ENCODE measurements at regions not wholly inside any gene's neighbourhood (a gene's known extent, or its start where the extent isn't known, plus 50 kb on each side); places are given as distances from the start of the nearest gene placed in this dataset.

GRCh38 chrX:22445880-22446279, 173.2 kb downstream of the CBLL2 start:
- no peak overlapping the region for H3K27ac ChIP-seq (ENCODE audit: low read length)

GRCh38 chrX:22462959-22463358, 190.2 kb downstream of the CBLL2 start:
- no peak overlapping the region for H3K27ac ChIP-seq (ENCODE audit: low read length)
- no peaks in the 10 kb centered on the region for H3K27me3 ChIP-seq (ENCODE audit: insufficient read depth, low read length)
- no peak overlapping the region for H3K4me3 ChIP-seq (ENCODE audit: low read length)
- H3K9ac ChIP-seq (ENCODE audit: low read depth, low read length) = no peak overlapping the region
- H3K4me1 ChIP-seq (ENCODE audit: insufficient read depth, low read length) = no peaks in the 10 kb centered on the region
- H3K9me3 ChIP-seq (ENCODE audit: insufficient read depth, low read depth, low read length) = no peaks in the 10 kb centered on the region
- no peaks in the 10 kb centered on the region for H3K36me3 ChIP-seq (ENCODE audit: insufficient read depth, low read depth, low read length)

More at GRCh38 chrX:22445880-22446279, 173.2 kb downstream of the CBLL2 start:
- Histone ChIP-seq H3K9ac (ENCODE audit: low read depth, low read length) (no peak overlapping the region), H3K4me1 (ENCODE audit: insufficient read depth, low read length) (no peaks in the 10 kb centered on the region), H3K27me3 (ENCODE audit: insufficient read depth, low read length) (no peaks in the 10 kb centered on the region), H3K36me3 (ENCODE audit: insufficient read depth, low read depth, low read length) (no peaks in the 10 kb centered on the region), H3K4me3 (ENCODE audit: low read length) (no peak overlapping the region), H3K9me3 (ENCODE audit: insufficient read depth, low read depth, low read length) (no peaks in the 10 kb centered on the region)

GRCh38 chrX:22467571-22467970, 194.9 kb downstream of the CBLL2 start:
- no peaks in the 10 kb centered on the region for H3K4me1 ChIP-seq (ENCODE audit: insufficient read depth, low read length)
- H3K9me3 ChIP-seq (ENCODE audit: insufficient read depth, low read depth, low read length) = no peaks in the 10 kb centered on the region
- no peak overlapping the region for H3K9ac ChIP-seq (ENCODE audit: low read depth, low read length)
- no peak overlapping the region for H3K27ac ChIP-seq (ENCODE audit: low read length)
- no peaks in the 10 kb centered on the region for H3K27me3 ChIP-seq (ENCODE audit: insufficient read depth, low read length)
- no peak overlapping the region for H3K4me3 ChIP-seq (ENCODE audit: low read length)
- no peaks in the 10 kb centered on the region for H3K36me3 ChIP-seq (ENCODE audit: insufficient read depth, low read depth, low read length)

- Histone ChIP-seq H3K4me1 (ENCODE audit: insufficient read depth, low read length) (no peaks in the 10 kb centered on the region), H3K27me3 (ENCODE audit: insufficient read depth, low read length) (no peaks in the 10 kb centered on the region), H3K9me3 (ENCODE audit: insufficient read depth, low read depth, low read length) (peaks cover 7% of the 10 kb centered on the region; the same call in 1 of the 2 replicates), H3K4me3 (ENCODE audit: low read length) (no peak overlapping the region), H3K9ac (ENCODE audit: low read depth, low read length) (no peak overlapping the region), H3K27ac (ENCODE audit: low read length) (no peak overlapping the region), H3K36me3 (ENCODE audit: insufficient read depth, low read depth, low read length) (no peaks in the 10 kb centered on the region)
Measured at GRCh38 chrX:22481436-22481835, 208.7 kb downstream of the CBLL2 start.

GRCh38 chrX:22486296-22486695, 213.6 kb downstream of the CBLL2 start:
- no peaks in the 10 kb centered on the region for H3K36me3 ChIP-seq (ENCODE audit: insufficient read depth, low read depth, low read length)
- H3K9me3 ChIP-seq (ENCODE audit: insufficient read depth, low read depth, low read length) = no peaks in the 10 kb centered on the region
- no peak overlapping the region for H3K27ac ChIP-seq (ENCODE audit: low read length)
- no peak overlapping the region for H3K4me3 ChIP-seq (ENCODE audit: low read length)
- H3K9ac ChIP-seq (ENCODE audit: low read depth, low read length) = no peak overlapping the region
- H3K27me3 ChIP-seq (ENCODE audit: insufficient read depth, low read length) = no peaks in the 10 kb centered on the region
- no peaks in the 10 kb centered on the region for H3K4me1 ChIP-seq (ENCODE audit: insufficient read depth, low read length)

GRCh38 chrX:22516893-22517292, 244.2 kb downstream of the CBLL2 start:
- H3K27me3 ChIP-seq (ENCODE audit: insufficient read depth, low read length) = no peaks in the 10 kb centered on the region
- H3K36me3 ChIP-seq (ENCODE audit: insufficient read depth, low read depth, low read length) = no peaks in the 10 kb centered on the region
- H3K9me3 ChIP-seq (ENCODE audit: insufficient read depth, low read depth, low read length) = no peaks in the 10 kb centered on the region
- no peaks in the 10 kb centered on the region for H3K4me1 ChIP-seq (ENCODE audit: insufficient read depth, low read length)
- no peak overlapping the region for H3K4me3 ChIP-seq (ENCODE audit: low read length)
- H3K9ac ChIP-seq (ENCODE audit: low read depth, low read length) = no peak overlapping the region
- H3K27ac ChIP-seq (ENCODE audit: low read length) = no peak overlapping the region

- Histone ChIP-seq H3K4me1 (ENCODE audit: insufficient read depth, low read length) (no peaks in the 10 kb centered on the region), H3K27me3 (ENCODE audit: insufficient read depth, low read length) (no peaks in the 10 kb centered on the region), H3K4me3 (ENCODE audit: low read length) (no peak overlapping the region), H3K9ac (ENCODE audit: low read depth, low read length) (no peak overlapping the region), H3K9me3 (ENCODE audit: insufficient read depth, low read depth, low read length) (no peaks in the 10 kb centered on the region), H3K27ac (ENCODE audit: low read length) (no peak overlapping the region), H3K36me3 (ENCODE audit: insufficient read depth, low read depth, low read length) (no peaks in the 10 kb centered on the region)
Measured at GRCh38 chrX:22520128-22520828, 247.6 kb downstream of the CBLL2 start.

GRCh38 chrX:22526339-22526738, 253.6 kb downstream of the CBLL2 start:
- Histone ChIP-seq H3K27ac (ENCODE audit: low read length) (no peak overlapping the region), H3K4me1 (ENCODE audit: insufficient read depth, low read length) (no peaks in the 10 kb centered on the region), H3K4me3 (ENCODE audit: low read length) (no peak overlapping the region), H3K36me3 (ENCODE audit: insufficient read depth, low read depth, low read length) (no peaks in the 10 kb centered on the region), H3K9ac (ENCODE audit: low read depth, low read length) (no peak overlapping the region), H3K9me3 (ENCODE audit: insufficient read depth, low read depth, low read length) (no peaks in the 10 kb centered on the region), H3K27me3 (ENCODE audit: insufficient read depth, low read length) (no peaks in the 10 kb centered on the region)

- no peak overlapping the region for H3K9ac ChIP-seq (ENCODE audit: low read depth, low read length)
- no peak overlapping the region for H3K27ac ChIP-seq (ENCODE audit: low read length)
- no peaks in the 10 kb centered on the region for H3K4me1 ChIP-seq (ENCODE audit: insufficient read depth, low read length)
- no peaks in the 10 kb centered on the region for H3K9me3 ChIP-seq (ENCODE audit: insufficient read depth, low read depth, low read length)
- no peaks in the 10 kb centered on the region for H3K36me3 ChIP-seq (ENCODE audit: insufficient read depth, low read depth, low read length)
- H3K4me3 ChIP-seq (ENCODE audit: low read length) = no peak overlapping the region
- H3K27me3 ChIP-seq (ENCODE audit: insufficient read depth, low read length) = no peaks in the 10 kb centered on the region
Measured at GRCh38 chrX:22527302-22527701, 254.6 kb downstream of the CBLL2 start.

GRCh38 chrX:22533898-22534297, 261.2 kb downstream of the CBLL2 start:
- no peak overlapping the region for H3K4me3 ChIP-seq (ENCODE audit: low read length)
- no peaks in the 10 kb centered on the region for H3K9me3 ChIP-seq (ENCODE audit: insufficient read depth, low read depth, low read length)
- H3K27me3 ChIP-seq (ENCODE audit: insufficient read depth, low read length) = no peaks in the 10 kb centered on the region
- no peaks in the 10 kb centered on the region for H3K36me3 ChIP-seq (ENCODE audit: insufficient read depth, low read depth, low read length)
- no peaks in the 10 kb centered on the region for H3K4me1 ChIP-seq (ENCODE audit: insufficient read depth, low read length)
- no peak overlapping the region for H3K9ac ChIP-seq (ENCODE audit: low read depth, low read length)
- H3K27ac ChIP-seq (ENCODE audit: low read length) = no peak overlapping the region

GRCh38 chrX:22534643-22535042, 261.9 kb downstream of the CBLL2 start:
- H3K36me3 ChIP-seq (ENCODE audit: insufficient read depth, low read depth, low read length) = no peaks in the 10 kb centered on the region
- no peak overlapping the region for H3K9ac ChIP-seq (ENCODE audit: low read depth, low read length)
- no peaks in the 10 kb centered on the region for H3K9me3 ChIP-seq (ENCODE audit: insufficient read depth, low read depth, low read length)
- no peaks in the 10 kb centered on the region for H3K27me3 ChIP-seq (ENCODE audit: insufficient read depth, low read length)
- no peak overlapping the region for H3K4me3 ChIP-seq (ENCODE audit: low read length)
- H3K4me1 ChIP-seq (ENCODE audit: insufficient read depth, low read length) = no peaks in the 10 kb centered on the region
- no peak overlapping the region for H3K27ac ChIP-seq (ENCODE audit: low read length)

GRCh38 chrX:22536746-22537304, 264.1 kb downstream of the CBLL2 start:
- no peaks in the 10 kb centered on the region for H3K9me3 ChIP-seq (ENCODE audit: insufficient read depth, low read depth, low read length)
- no peak overlapping the region for H3K27ac ChIP-seq (ENCODE audit: low read length)
- no peaks in the 10 kb centered on the region for H3K36me3 ChIP-seq (ENCODE audit: insufficient read depth, low read depth, low read length)
- H3K27me3 ChIP-seq (ENCODE audit: insufficient read depth, low read length) = no peaks in the 10 kb centered on the region
- H3K4me1 ChIP-seq (ENCODE audit: insufficient read depth, low read length) = no peaks in the 10 kb centered on the region
- no peak overlapping the region for H3K4me3 ChIP-seq (ENCODE audit: low read length)
- no peak overlapping the region for H3K9ac ChIP-seq (ENCODE audit: low read depth, low read length)
